Heart left ventricle (tissue), 13 donors: ENCODE measurements at regions not wholly inside any gene's neighbourhood (a gene's known extent, or its start where the extent isn't known, plus 50 kb on each side); places are given as distances from the start of the nearest gene placed in this dataset.

Source experiments
- CTCF ChIP-seq, 12 donors: fragments of 200-600 bp; sonication (generic) in 4 of 12; IDR thresholded peaks; one replicate each; pipeline versions ENCODE4 v1.5.0 to v1.8.0; 2018 to 2022; ENCODE audit warnings: antibody characterized with exemption in 12 of 12, mild to moderate bottlenecking in 5 of 12
- POLR2A ChIP-seq, 2 donors: fragments of 450-650 bp; IDR thresholded peaks; one replicate each; pipeline ENCODE4 v1.6.1; 2017; ENCODE audit warnings: antibody characterized with exemption in 2 of 2, mild to moderate bottlenecking in 2 of 2, moderate library complexity in 2 of 2
- donor health status: ischemic (EF 13 %, LVEDD 7.1; RV severe dilation, severe dysfunction).
- donor health status: DM: no; HTN: yes; CAD: no.
- donor health status: DM: no; HTN: no; CAD: no.
- donor health status: ischemic (EF 25% LVEDD 6.9; RV normal size, moderate dysfunction).
- donor health status: ischemic (EF 25% LVEDD 5.7; RV mildly dilated, moderate dysfunction).
- donor health status: ischemic (EF 35%, LVEDD 5.7; RV mildly dilated, moderate dysfunction).
- donor health status: nonischemic (EF 11% LVEDD 7.7; RV severe dilation, severe dysfunction).
- donor health status: DM: yes; HTN: yes; CAD: no.
- donor health status: PGD.
- donor health status: ischemic (EF 29% LVEDD 5.4; RV normal size, mild dysfunction).
- donor health status: nonischemic (EF 23%, LVEDD 6.1; RV moderate dilation, normal function).

- TF ChIP-seq CTCF (IDR thresholded peaks at IDR 0.05): no peak
- no peak for TF ChIP-seq POLR2A (IDR thresholded peaks at IDR 0.05)
These were observed 483.2 kb upstream of the DIPK2B start for GRCh38 chrX:45683914-45684313.
